Loucy (cell line): ENCODE measurements at regions not wholly inside any gene's neighbourhood (a gene's known extent, or its start where the extent isn't known, plus 50 kb on each side); places are given as distances from the start of the nearest gene placed in this dataset.

Experiments used
- H2AFZ ChIP-seq: fragments of 200-600 bp; sonication (generic); 2 replicates; pipeline ENCODE4 v1.6.0; 2016; ENCODE audit warnings: antibody characterized with exemption, mild to moderate bottlenecking, low read length, moderate library complexity
- H3F3A ChIP-seq: fragments of 200-600 bp; 2 replicates; pipeline ENCODE4 v1.6.0; 2016; ENCODE audit warnings: antibody characterized with exemption, low read depth, mild to moderate bottlenecking
- H3K27me3 ChIP-seq: fragments of 200-600 bp; sonication (generic); 2 replicates; pipeline ENCODE4 v1.6.1; 2014; ENCODE audit warnings: low read length, mild to moderate bottlenecking; ENCODE audit not compliant: insufficient read depth, poor library complexity, severe bottlenecking
- H3K36me3 ChIP-seq: fragments of 200-600 bp; sonication (generic); 2 replicates; pipeline ENCODE4 v1.6.1; 2016; ENCODE audit warnings: low read length; ENCODE audit not compliant: insufficient read depth
- H3K4me1 ChIP-seq: fragments of 200-600 bp; sonication (generic); 2 replicates; pipeline ENCODE4 v1.5.1; 2014; ENCODE audit warnings: low read length, mild to moderate bottlenecking; ENCODE audit not compliant: insufficient read depth, poor library complexity, severe bottlenecking
- H3K4me2 ChIP-seq: fragments of 200-600 bp; sonication (generic); 2 replicates; pipeline ENCODE4 v1.6.0; 2014; ENCODE audit warnings: antibody characterized with exemption, low read length, low read depth, mild to moderate bottlenecking; ENCODE audit not compliant: poor library complexity, severe bottlenecking
- H3K4me3 ChIP-seq: fragments of 200-600 bp; sonication (generic); 2 replicates; pipeline ENCODE4 v1.5.1; 2014; ENCODE audit warnings: low read length, mild to moderate bottlenecking, mixed read lengths; ENCODE audit not compliant: poor library complexity, severe bottlenecking
- H3K79me2 ChIP-seq: fragments of 200-600 bp; sonication (generic); 2 replicates; pipeline ENCODE4 v1.6.1; 2014; ENCODE audit warnings: low read length; ENCODE audit not compliant: insufficient read depth
- H3K9ac ChIP-seq: fragments of 200-600 bp; sonication (generic); 2 replicates; pipeline ENCODE4 v1.6.0; 2014; ENCODE audit warnings: mild to moderate bottlenecking, low read depth, low read length, moderate library complexity; ENCODE audit not compliant: poor library complexity, severe bottlenecking
- H3K9me2 ChIP-seq: fragments of 200-600 bp; sonication (generic); replicated peaks from 2 replicates; pipeline ENCODE4 v1.6.1; 2016; ENCODE audit warnings: low read depth, low read length, mixed read lengths
- H3K9me3 ChIP-seq: fragments of 200-600 bp; sonication (generic); 2 replicates; pipeline ENCODE4 v1.6.1; 2014; ENCODE audit warnings: mild to moderate bottlenecking, antibody characterized with exemption, low read length, low read depth; ENCODE audit not compliant: insufficient read depth
- H4K20me1 ChIP-seq: fragments of 200-600 bp; sonication (generic); 2 replicates; pipeline ENCODE4 v1.6.0; 2014; ENCODE audit warnings: antibody characterized with exemption, low read length, mild to moderate bottlenecking; ENCODE audit not compliant: insufficient read depth, poor library complexity, severe bottlenecking
- CTCF ChIP-seq: fragments of 200-600 bp; sonication (generic); conservative IDR thresholded peaks from 2 replicates; pipeline ENCODE4 v1.5.1; 2014; ENCODE audit warnings: mild to moderate bottlenecking, antibody characterized with exemption, low read length
- EZH2phosphoT487 ChIP-seq: fragments of 200-600 bp; IDR thresholded peaks from 2 replicates; pipeline ENCODE4 v1.6.1; 2018; ENCODE audit warnings: antibody characterized with exemption, mild to moderate bottlenecking, moderate library complexity, borderline replicate concordance

DNA sequence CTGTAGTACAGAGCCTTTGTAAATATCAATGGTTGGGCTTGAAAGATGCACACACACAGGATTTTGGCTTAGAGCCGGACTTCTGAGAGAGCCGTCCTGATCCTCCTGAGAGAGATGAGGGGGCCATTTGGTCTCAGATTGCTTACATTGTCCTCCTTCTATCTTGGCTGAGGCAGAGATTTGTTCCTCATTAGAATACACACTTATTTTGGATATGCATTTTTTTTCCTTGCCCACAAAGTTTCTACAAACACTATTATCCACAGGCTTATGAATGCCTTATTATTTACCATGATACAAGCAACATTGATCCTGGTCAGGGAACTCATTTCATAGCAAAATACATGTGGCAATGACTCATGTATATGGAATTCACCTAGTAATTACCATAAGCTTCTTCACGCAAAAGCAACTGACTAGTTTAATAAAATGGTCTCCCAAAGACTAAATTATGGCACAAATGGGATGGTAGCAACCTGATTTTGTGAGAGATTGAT is 175.3 kb downstream of the MDFIC start:
- Histone ChIP-seq H3K9ac (no peak overlapping the region), H4K20me1 (no peaks in the 10 kb centered on the region), H3K4me2 (no peak overlapping the region), H3K9me3 (no peaks in the 10 kb centered on the region), H3K4me1 (no peaks in the 10 kb centered on the region), H3K4me3 (no peak overlapping the region), H3K36me3 (no peaks in the 10 kb centered on the region), H3K27me3 (no peaks in the 10 kb centered on the region), H3K9me2 (no peaks in the 10 kb centered on the region), H3K79me2 (no peaks in the 10 kb centered on the region), H2AFZ (no peak overlapping the region), H3F3A (no peaks in the 10 kb centered on the region)
- no peak for TF ChIP-seq CTCF
- TF ChIP-seq EZH2phosphoT487 = no peak

GRCh38 chr7:115096262-115096661 is 174.4 kb downstream of the MDFIC start:
- Histone ChIP-seq H3K36me3 (no peaks in the 10 kb centered on the region), H2AFZ (no peak overlapping the region), H4K20me1 (no peaks in the 10 kb centered on the region), H3K9me2 (no peaks in the 10 kb centered on the region), H3K4me3 (no peak overlapping the region), H3K9ac (no peak overlapping the region), H3F3A (no peaks in the 10 kb centered on the region), H3K4me2 (no peak overlapping the region), H3K79me2 (no peaks in the 10 kb centered on the region), H3K27me3 (no peaks in the 10 kb centered on the region), H3K9me3 (no peaks in the 10 kb centered on the region), H3K4me1 (no peaks in the 10 kb centered on the region)
- TF ChIP-seq EZH2phosphoT487 = no peak
- TF ChIP-seq CTCF = no peak

- no peak overlapping the region for H3K4me2 ChIP-seq
- no peak overlapping the region for H3K4me3 ChIP-seq
- H3K4me1 ChIP-seq = no peaks in the 10 kb centered on the region
- no peaks in the 10 kb centered on the region for H4K20me1 ChIP-seq
- H3K9me3 ChIP-seq = no peaks in the 10 kb centered on the region
- H3K27me3 ChIP-seq = no peaks in the 10 kb centered on the region
- no peak overlapping the region for H3K9ac ChIP-seq
- no peak for TF ChIP-seq EZH2phosphoT487
- TF ChIP-seq CTCF = no peak
- H3F3A ChIP-seq = no peaks in the 10 kb centered on the region
- H3K9me2 ChIP-seq = no peaks in the 10 kb centered on the region
- H2AFZ ChIP-seq = no peak overlapping the region
- no peaks in the 10 kb centered on the region for H3K36me3 ChIP-seq
- H3K79me2 ChIP-seq = no peaks in the 10 kb centered on the region
Observed at GRCh38 chr7:115094163-115094562, 172.3 kb downstream of the MDFIC start.
